SK-N-SH treated with all-trans-retinoic acid at 6 μM for 48 hours (cell line): ENCODE measurements at regions not wholly inside any gene's neighbourhood (a gene's known extent, or its start where the extent isn't known, plus 50 kb on each side); places are given as distances from the start of the nearest gene placed in this dataset.

Experiments used
- ARNTL ChIP-seq: fragments of 450-650 bp; formaldehyde crosslinking; IDR thresholded peaks from 2 replicates; pipeline ENCODE4 v1.5.0; 2020; ENCODE audit warnings: low read depth, mild to moderate bottlenecking, moderate library complexity, borderline replicate concordance
- CSDC2 ChIP-seq: fragments of 250-450 bp; sonication (Bioruptor Pico); IDR thresholded peaks from 2 replicates; pipeline ENCODE4 v1.5.0; 2020; ENCODE audit warnings: mild to moderate bottlenecking, moderate library complexity
- OSR1 ChIP-seq: fragments of 250-450 bp; sonication (Bioruptor Pico); IDR thresholded peaks from 2 replicates; pipeline ENCODE4 v1.8.0; 2022; ENCODE audit warnings: moderate library complexity, mild to moderate bottlenecking, inconsistent platforms
- SNAI2 ChIP-seq: fragments of 250-450 bp; sonication (Bioruptor Pico); IDR thresholded peaks from 2 replicates; pipeline ENCODE4 v1.5.0; 2020; ENCODE audit warnings: mild to moderate bottlenecking, moderate library complexity
- ZFP3 ChIP-seq: fragments of 250-450 bp; sonication (Bioruptor Pico); IDR thresholded peaks from 2 replicates; pipeline ENCODE4 v1.5.0; 2020; ENCODE audit warnings: mild to moderate bottlenecking, moderate library complexity
- ZFP30 ChIP-seq: fragments of 450-650 bp; formaldehyde crosslinking; IDR thresholded peaks from 2 replicates; pipeline ENCODE4 v1.5.0; 2022; ENCODE audit warnings: mild to moderate bottlenecking, moderate library complexity
- TF ChIP-seq, protein P1 (sequence below): fragments of 250-450 bp; sonication (Bioruptor Pico); IDR thresholded peaks from 2 replicates; pipeline ENCODE4 v1.8.0; 2020; ENCODE audit warnings: mild to moderate bottlenecking, moderate library complexity, borderline replicate concordance
- TF ChIP-seq, protein P2 (sequence below): fragments of 250-450 bp; sonication (Bioruptor Pico); IDR thresholded peaks from 2 replicates; pipeline ENCODE4 v1.5.0; 2020; ENCODE audit warnings: mild to moderate bottlenecking, moderate library complexity

DNA sequence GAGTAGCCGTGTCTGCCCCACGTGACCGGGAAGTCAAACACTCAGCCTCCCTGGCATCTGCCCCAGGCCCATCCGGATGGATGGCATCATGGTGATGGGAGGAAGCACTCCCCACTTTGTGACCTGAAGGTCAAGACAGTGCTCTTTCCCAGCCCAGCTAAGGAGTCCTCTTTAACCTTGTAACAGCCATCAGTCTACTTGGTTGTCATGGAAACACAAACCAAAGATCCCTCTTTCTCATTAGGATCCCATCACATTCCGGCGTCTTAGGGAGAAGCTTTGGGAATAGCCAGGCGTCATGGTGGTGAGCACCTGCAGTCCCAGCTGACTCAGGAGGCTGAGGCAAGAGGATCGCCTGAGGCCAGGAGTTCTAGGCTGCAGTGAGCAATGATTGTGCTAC lies 90.9 kb upstream of the FOXC1 start:
- TF ChIP-seq SNAI2 (CRISPR knock-in tag) (no peak), ARNTL (CRISPR knock-in tag) (no peak), ZFP3 (CRISPR knock-in tag) (no peak), OSR1 (CRISPR knock-in tag) (no peak), ZFP30 (CRISPR knock-in tag) (no peak), CSDC2 (CRISPR knock-in tag) (no peak)
- TF ChIP-seq, protein P1, sequence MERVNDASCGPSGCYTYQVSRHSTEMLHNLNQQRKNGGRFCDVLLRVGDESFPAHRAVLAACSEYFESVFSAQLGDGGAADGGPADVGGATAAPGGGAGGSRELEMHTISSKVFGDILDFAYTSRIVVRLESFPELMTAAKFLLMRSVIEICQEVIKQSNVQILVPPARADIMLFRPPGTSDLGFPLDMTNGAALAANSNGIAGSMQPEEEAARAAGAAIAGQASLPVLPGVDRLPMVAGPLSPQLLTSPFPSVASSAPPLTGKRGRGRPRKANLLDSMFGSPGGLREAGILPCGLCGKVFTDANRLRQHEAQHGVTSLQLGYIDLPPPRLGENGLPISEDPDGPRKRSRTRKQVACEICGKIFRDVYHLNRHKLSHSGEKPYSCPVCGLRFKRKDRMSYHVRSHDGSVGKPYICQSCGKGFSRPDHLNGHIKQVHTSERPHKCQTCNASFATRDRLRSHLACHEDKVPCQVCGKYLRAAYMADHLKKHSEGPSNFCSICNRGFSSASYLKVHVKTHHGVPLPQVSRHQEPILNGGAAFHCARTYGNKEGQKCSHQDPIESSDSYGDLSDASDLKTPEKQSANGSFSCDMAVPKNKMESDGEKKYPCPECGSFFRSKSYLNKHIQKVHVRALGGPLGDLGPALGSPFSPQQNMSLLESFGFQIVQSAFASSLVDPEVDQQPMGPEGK (CRISPR knock-in tag) = no peak
- TF ChIP-seq, protein P2, sequence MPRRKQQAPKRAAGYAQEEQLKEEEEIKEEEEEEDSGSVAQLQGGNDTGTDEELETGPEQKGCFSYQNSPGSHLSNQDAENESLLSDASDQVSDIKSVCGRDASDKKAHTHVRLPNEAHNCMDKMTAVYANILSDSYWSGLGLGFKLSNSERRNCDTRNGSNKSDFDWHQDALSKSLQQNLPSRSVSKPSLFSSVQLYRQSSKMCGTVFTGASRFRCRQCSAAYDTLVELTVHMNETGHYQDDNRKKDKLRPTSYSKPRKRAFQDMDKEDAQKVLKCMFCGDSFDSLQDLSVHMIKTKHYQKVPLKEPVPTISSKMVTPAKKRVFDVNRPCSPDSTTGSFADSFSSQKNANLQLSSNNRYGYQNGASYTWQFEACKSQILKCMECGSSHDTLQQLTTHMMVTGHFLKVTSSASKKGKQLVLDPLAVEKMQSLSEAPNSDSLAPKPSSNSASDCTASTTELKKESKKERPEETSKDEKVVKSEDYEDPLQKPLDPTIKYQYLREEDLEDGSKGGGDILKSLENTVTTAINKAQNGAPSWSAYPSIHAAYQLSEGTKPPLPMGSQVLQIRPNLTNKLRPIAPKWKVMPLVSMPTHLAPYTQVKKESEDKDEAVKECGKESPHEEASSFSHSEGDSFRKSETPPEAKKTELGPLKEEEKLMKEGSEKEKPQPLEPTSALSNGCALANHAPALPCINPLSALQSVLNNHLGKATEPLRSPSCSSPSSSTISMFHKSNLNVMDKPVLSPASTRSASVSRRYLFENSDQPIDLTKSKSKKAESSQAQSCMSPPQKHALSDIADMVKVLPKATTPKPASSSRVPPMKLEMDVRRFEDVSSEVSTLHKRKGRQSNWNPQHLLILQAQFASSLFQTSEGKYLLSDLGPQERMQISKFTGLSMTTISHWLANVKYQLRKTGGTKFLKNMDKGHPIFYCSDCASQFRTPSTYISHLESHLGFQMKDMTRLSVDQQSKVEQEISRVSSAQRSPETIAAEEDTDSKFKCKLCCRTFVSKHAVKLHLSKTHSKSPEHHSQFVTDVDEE (CRISPR knock-in tag) = no peak
